ENCODE measurements at regions not wholly inside any gene's neighbourhood (a gene's known extent, or its start where the extent isn't known, plus 50 kb on each side); places are given as distances from the start of the nearest gene placed in this dataset.
"Not testable (repeated sequence)": the region's sequence is repeated elsewhere in the genome, so short reads cannot be mapped to it uniquely, and the experiment has no call there.

DNA sequence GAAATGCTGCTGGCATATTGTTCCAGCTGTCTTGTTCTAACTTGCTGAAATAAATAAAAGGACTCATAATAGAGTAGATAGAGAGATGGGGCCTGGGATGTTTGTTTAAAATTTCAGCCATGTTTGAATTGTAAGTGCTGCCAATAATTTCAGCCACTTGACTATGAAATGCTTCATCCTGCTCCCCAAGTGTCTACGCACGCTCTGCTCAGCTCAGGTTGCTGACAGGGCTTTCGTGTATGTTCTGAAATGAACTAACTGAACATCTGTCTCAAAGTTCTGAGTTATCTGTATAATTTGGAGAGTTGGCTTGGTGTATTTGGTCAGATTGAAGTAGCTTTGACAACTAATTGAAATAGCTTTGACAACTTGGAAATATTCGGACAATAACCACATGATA, 387.8 kb downstream of the BMP2 start:
- Mint-ChIP-seq H3K4me1 (ENCODE audit: low read depth) (no peaks in the 10 kb centered on the region), H3K9me3 (peaks cover 39% of the 10 kb centered on the region), H3K4me3 (no peak overlapping the region), H3K36me3 (ENCODE audit: low read depth) (no peaks in the 10 kb centered on the region), H3K27ac (no peak overlapping the region), H3K27me3 (ENCODE audit: insufficient read depth) (no peaks in the 10 kb centered on the region; the same call in 1 of the 2 replicates)
- no peak for DNase-seq
- TF ChIP-seq CTCF (IDR thresholded peaks at IDR 0.05): no peak

GRCh38 chr20:7155794-7156193, 388.3 kb downstream of the BMP2 start:
- H3K4me1 Mint-ChIP-seq (ENCODE audit: low read depth): no peaks in the 10 kb centered on the region
- no peak for DNase-seq
- no peaks in the 10 kb centered on the region; the same call in 1 of the 2 replicates for H3K27me3 Mint-ChIP-seq (ENCODE audit: insufficient read depth)
- TF ChIP-seq CTCF (IDR thresholded peaks at IDR 0.05): no peak
- H3K9me3 Mint-ChIP-seq: peaks cover 39% of the 10 kb centered on the region
- no peak overlapping the region for H3K4me3 Mint-ChIP-seq
- no peaks in the 10 kb centered on the region for H3K36me3 Mint-ChIP-seq (ENCODE audit: low read depth)
- H3K27ac Mint-ChIP-seq: no peak overlapping the region

GRCh38 chr20:7159903-7160302, 392.4 kb downstream of the BMP2 start:
- no peaks in the 10 kb centered on the region for H3K4me1 Mint-ChIP-seq (ENCODE audit: low read depth)
- H3K36me3 Mint-ChIP-seq (ENCODE audit: low read depth): no peaks in the 10 kb centered on the region
- no peaks in the 10 kb centered on the region; the same call in 1 of the 2 replicates for H3K27me3 Mint-ChIP-seq (ENCODE audit: insufficient read depth)
- H3K27ac Mint-ChIP-seq: no peak overlapping the region
- DNase-seq: no peak
- peaks cover 60% of the 10 kb centered on the region for H3K9me3 Mint-ChIP-seq
- TF ChIP-seq CTCF (IDR thresholded peaks at IDR 0.05): no peak
- no peak overlapping the region for H3K4me3 Mint-ChIP-seq

DNA sequence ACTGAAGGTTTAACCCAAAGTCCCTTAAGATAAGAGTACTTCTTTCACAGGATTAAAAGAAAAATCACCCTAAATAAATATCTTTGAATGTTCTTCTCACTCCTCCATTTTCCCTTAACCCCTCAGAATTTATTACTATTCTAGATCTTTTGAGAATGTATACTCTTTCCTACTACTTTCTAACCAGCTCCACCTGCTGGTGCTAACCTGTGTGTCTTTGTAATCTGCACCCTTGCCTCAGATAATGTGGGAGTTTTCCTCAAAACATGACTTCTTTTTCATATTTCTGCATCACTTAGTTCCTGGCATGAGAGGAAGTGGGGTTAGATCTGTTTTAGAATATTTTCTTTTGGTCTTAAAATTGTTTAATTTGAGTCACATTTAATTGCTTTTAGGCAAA, 394.2 kb downstream of the BMP2 start:
- no peak overlapping the region for H3K27ac Mint-ChIP-seq
- H3K4me1 Mint-ChIP-seq (ENCODE audit: low read depth): no peaks in the 10 kb centered on the region
- H3K36me3 Mint-ChIP-seq (ENCODE audit: low read depth): no peaks in the 10 kb centered on the region
- peaks cover 58% of the 10 kb centered on the region for H3K9me3 Mint-ChIP-seq
- TF ChIP-seq CTCF (IDR thresholded peaks at IDR 0.05): no peak
- no peak overlapping the region for H3K4me3 Mint-ChIP-seq
- no peak for DNase-seq
- no peaks in the 10 kb centered on the region for H3K27me3 Mint-ChIP-seq (ENCODE audit: insufficient read depth)

- Mint-ChIP-seq H3K27me3 (ENCODE audit: insufficient read depth) (no peaks in the 10 kb centered on the region), H3K4me3 (no peak overlapping the region), H3K36me3 (ENCODE audit: low read depth) (no peaks in the 10 kb centered on the region), H3K27ac (no peak overlapping the region), H3K9me3 (peaks cover 39% of the 10 kb centered on the region), H3K4me1 (ENCODE audit: low read depth) (no peaks in the 10 kb centered on the region)
- DNase-seq: no peak
- no peak for TF ChIP-seq CTCF (IDR thresholded peaks at IDR 0.05)
These were observed 404.4 kb downstream of the BMP2 start for GRCh38 chr20:7171911-7172310.

GRCh38 chr20:7174554-7174953, 407.1 kb downstream of the BMP2 start:
- H3K9me3 Mint-ChIP-seq: peaks cover 45% of the 10 kb centered on the region

GRCh38 chr20:7175827-7176226, 408.3 kb downstream of the BMP2 start:
- DNase-seq; H3K27me3 Mint-ChIP-seq (ENCODE audit: insufficient read depth); H3K4me1 Mint-ChIP-seq (ENCODE audit: low read depth); H3K27ac Mint-ChIP-seq; H3K4me3 Mint-ChIP-seq; H3K36me3 Mint-ChIP-seq (ENCODE audit: low read depth): not testable (repeated sequence)
- peaks cover 44% of the 10 kb centered on the region for H3K9me3 Mint-ChIP-seq

More at GRCh38 chr20:7174554-7174953, 407.1 kb downstream of the BMP2 start:
- Mint-ChIP-seq H3K27ac (no peak overlapping the region), H3K4me1 (ENCODE audit: low read depth) (no peaks in the 10 kb centered on the region), H3K36me3 (ENCODE audit: low read depth) (no peaks in the 10 kb centered on the region), H3K27me3 (ENCODE audit: insufficient read depth) (no peaks in the 10 kb centered on the region), H3K4me3 (no peak overlapping the region)
- DNase-seq: no peak
- no peak for TF ChIP-seq CTCF (IDR thresholded peaks at IDR 0.05)

Measured in HFFc6 (cell line).